Vagina (tissue), 2 donors: ENCODE measurements at regions not wholly inside any gene's neighbourhood (a gene's known extent, or its start where the extent isn't known, plus 50 kb on each side); places are given as distances from the start of the nearest gene placed in this dataset.
"Not testable (repeated sequence)": the region's sequence is repeated elsewhere in the genome, so short reads cannot be mapped to it uniquely, and the experiment has no call there.

Experiments used
- DNase-seq, 2 donors: peaks; one replicate each; pipeline ENCODE4 v3.0.0-alpha.2; 2017; ENCODE audit errors: extremely low spot score in 2 of 2
- H3K27ac ChIP-seq: fragments of 200-600 bp; sonication (generic); one replicate; pipeline ENCODE4 v1.5.1; 2019
- H3K27me3 ChIP-seq: fragments of 200-600 bp; sonication (generic); one replicate; pipeline ENCODE4 v1.5.1; 2019
- H3K36me3 ChIP-seq, 2 donors: fragments of 200-600 bp; sonication (generic); one replicate each; pipeline ENCODE4 v1.5.1; 2017 to 2019
- H3K4me1 ChIP-seq: fragments of 200-600 bp; sonication (generic); one replicate; pipeline ENCODE4 v1.5.1; 2019
- H3K4me3 ChIP-seq, 2 donors: fragments of 200-600 bp; sonication (generic); 1 replicate in 1 of 2; 2 replicates in 1 of 2; pipeline ENCODE4 v1.5.1; 2016 to 2019
- H3K9me3 ChIP-seq: fragments of 200-600 bp; sonication (generic); one replicate; pipeline ENCODE4 v1.5.1; 2019
- CTCF ChIP-seq, 3 experiments: fragments of 450-650 bp in 2 of 3; fragments of 200-600 bp in 1 of 3; sonication (generic) in 1 of 3; IDR thresholded peaks; one replicate each; pipeline ENCODE4 v1.5.1; 2017 to 2019; ENCODE audit warnings: antibody characterized with exemption in 3 of 3, mild to moderate bottlenecking in 2 of 3, moderate library complexity in 2 of 3
- POLR2A ChIP-seq, 2 donors: fragments of 450-650 bp; IDR thresholded peaks; one replicate each; pipeline ENCODE4 v1.6.1; 2017; ENCODE audit warnings: antibody characterized with exemption in 2 of 2, mild to moderate bottlenecking in 2 of 2, moderate library complexity in 2 of 2
- POLR2AphosphoS5 ChIP-seq, 2 donors: sonication (generic); formaldehyde crosslinking; IDR thresholded peaks; one replicate each; pipeline ENCODE4 v1.9.0; 2017; ENCODE audit warnings: antibody characterized with exemption in 2 of 2, mild to moderate bottlenecking in 2 of 2, low read depth in 1 of 2; ENCODE audit not compliant: insufficient read depth in 1 of 2
- intact Hi-C: fragments of 100-400 bp; cut with DNase I; formaldehyde crosslinking; loops from one replicate; pipeline ENCODE4 v1.15.1; 2023

GRCh38 chr15:24150542-24150941 is 463.4 kb upstream of the NDN start:
- intact Hi-C loops: no loop called here
- no peak for TF ChIP-seq CTCF (IDR thresholded peaks at IDR 0.05)
- TF ChIP-seq POLR2A (IDR thresholded peaks at IDR 0.05): no peak
- no peak for TF ChIP-seq POLR2AphosphoS5 (IDR thresholded peaks at IDR 0.05; ENCODE audit: insufficient read depth in 1 of 2, low read depth in 1 of 2)

GRCh38 chr15:24158306-24158705 is 471.2 kb upstream of the NDN start:
- H3K4me1 ChIP-seq, intact Hi-C loops, H3K4me3 ChIP-seq, H3K9me3 ChIP-seq, DNase-seq, H3K36me3 ChIP-seq, H3K27ac ChIP-seq, H3K27me3 ChIP-seq: not testable (repeated sequence)

More at GRCh38 chr15:24150542-24150941, 463.4 kb upstream of the NDN start:
- Histone ChIP-seq H3K4me1 (no peaks in the 10 kb centered on the region), H3K4me3 (no peak overlapping the region), H3K36me3 (no peaks in the 10 kb centered on the region), H3K9me3 (no peaks in the 10 kb centered on the region), H3K27ac (no peak overlapping the region), H3K27me3 (no peaks in the 10 kb centered on the region)
- no peak for DNase-seq

GRCh38 chr15:24165512-24165911 is 478.4 kb upstream of the NDN start:
- H3K27ac ChIP-seq, H3K36me3 ChIP-seq, H3K4me3 ChIP-seq, H3K27me3 ChIP-seq, DNase-seq, H3K9me3 ChIP-seq, intact Hi-C loops, H3K4me1 ChIP-seq: not testable (repeated sequence)

GRCh38 chr15:24202297-24202696 is 473.3 kb upstream of the NPAP1 start:
- H3K27me3 ChIP-seq, H3K4me3 ChIP-seq, H3K9me3 ChIP-seq, DNase-seq, H3K36me3 ChIP-seq, H3K27ac ChIP-seq, H3K4me1 ChIP-seq, intact Hi-C loops: not testable (repeated sequence)

GRCh38 chr15:24211742-24212476 is 463.7 kb upstream of the NPAP1 start:
- H3K4me3 ChIP-seq, H3K4me1 ChIP-seq, DNase-seq, H3K27me3 ChIP-seq, H3K9me3 ChIP-seq, H3K36me3 ChIP-seq, H3K27ac ChIP-seq, intact Hi-C loops: not testable (repeated sequence)

GRCh38 chr15:24223739-24224138 is 451.8 kb upstream of the NPAP1 start:
- Histone ChIP-seq H3K4me1 (no peaks in the 10 kb centered on the region), H3K9me3 (no peaks in the 10 kb centered on the region), H3K27me3 (no peaks in the 10 kb centered on the region), H3K4me3 (no peak overlapping the region), H3K27ac (no peak overlapping the region), H3K36me3 (no peaks in the 10 kb centered on the region)
- DNase-seq: no peak
- TF ChIP-seq POLR2A (IDR thresholded peaks at IDR 0.05) (no peak), POLR2AphosphoS5 (IDR thresholded peaks at IDR 0.05; ENCODE audit: insufficient read depth in 1 of 2, low read depth in 1 of 2) (no peak), CTCF (IDR thresholded peaks at IDR 0.05) (no peak)
- intact Hi-C loops: no loop called here

GRCh38 chr15:24224161-24224560 is 451.4 kb upstream of the NPAP1 start:
- no peaks in the 10 kb centered on the region for H3K9me3 ChIP-seq
- intact Hi-C loops: no loop called here
- no peak overlapping the region for H3K27ac ChIP-seq
- no peak overlapping the region for H3K4me3 ChIP-seq
- H3K36me3 ChIP-seq: no peaks in the 10 kb centered on the region
- TF ChIP-seq POLR2AphosphoS5 (IDR thresholded peaks at IDR 0.05; ENCODE audit: insufficient read depth in 1 of 2, low read depth in 1 of 2): no peak
- no peaks in the 10 kb centered on the region for H3K4me1 ChIP-seq
- DNase-seq: no peak
- H3K27me3 ChIP-seq: no peaks in the 10 kb centered on the region

DNA sequence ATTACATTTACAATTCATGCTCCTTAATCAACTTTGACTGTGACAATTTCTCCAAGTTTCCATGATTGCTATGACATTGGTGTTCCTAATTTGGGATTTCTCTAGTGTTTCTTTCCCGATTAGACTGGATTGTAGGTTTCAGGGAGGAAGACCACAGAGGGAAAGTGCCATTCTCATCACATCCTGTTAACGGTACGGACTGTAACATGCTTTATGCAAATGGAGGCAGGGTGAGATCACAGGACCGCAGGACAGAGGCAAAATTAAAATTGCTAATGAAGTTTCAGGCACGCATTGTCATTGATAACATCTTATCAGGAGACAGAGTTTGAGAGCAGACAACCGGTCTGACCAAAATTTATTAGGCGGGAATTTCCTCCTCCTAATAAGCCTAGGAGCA is 446.7 kb upstream of the NPAP1 start:
- H3K27me3 ChIP-seq, DNase-seq, H3K9me3 ChIP-seq, H3K36me3 ChIP-seq, H3K4me1 ChIP-seq, intact Hi-C loops, H3K27ac ChIP-seq, H3K4me3 ChIP-seq: not testable (repeated sequence)

GRCh38 chr15:24233134-24233533 is 442.4 kb upstream of the NPAP1 start:
- H3K27ac ChIP-seq, DNase-seq, H3K36me3 ChIP-seq, intact Hi-C loops, H3K4me3 ChIP-seq, H3K4me1 ChIP-seq, H3K27me3 ChIP-seq, H3K9me3 ChIP-seq: not testable (repeated sequence)

GRCh38 chr15:24240580-24240979 is 435.0 kb upstream of the NPAP1 start:
- intact Hi-C loops, H3K27ac ChIP-seq, H3K9me3 ChIP-seq, H3K27me3 ChIP-seq, DNase-seq, H3K36me3 ChIP-seq, H3K4me3 ChIP-seq, H3K4me1 ChIP-seq: not testable (repeated sequence)

DNA sequence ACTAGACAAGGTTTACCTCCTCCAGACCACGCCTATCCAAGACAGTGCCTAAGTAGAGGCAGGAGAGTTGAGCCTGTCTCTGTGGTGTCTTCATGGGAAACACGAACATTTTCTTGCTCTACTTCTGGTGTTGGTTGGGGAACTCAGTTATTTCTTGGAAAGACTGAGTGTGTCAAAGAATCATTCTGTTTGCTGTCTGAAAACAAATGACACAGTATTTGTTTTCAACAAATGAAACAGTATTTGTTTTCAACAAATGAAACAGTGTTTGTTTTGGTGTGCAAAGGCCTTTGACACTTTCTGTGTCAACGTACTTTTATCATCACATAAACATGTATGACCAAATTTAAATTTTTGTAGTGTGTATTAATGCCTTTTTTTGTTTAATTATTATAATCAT is 416.5 kb upstream of the NPAP1 start:
- H3K27ac ChIP-seq, H3K27me3 ChIP-seq, H3K4me3 ChIP-seq, H3K9me3 ChIP-seq, H3K36me3 ChIP-seq, DNase-seq, H3K4me1 ChIP-seq, intact Hi-C loops: not testable (repeated sequence)
